ENCODE measurements at regions not wholly inside any gene's neighbourhood (a gene's known extent, or its start where the extent isn't known, plus 50 kb on each side); places are given as distances from the start of the nearest gene placed in this dataset.

DNA sequence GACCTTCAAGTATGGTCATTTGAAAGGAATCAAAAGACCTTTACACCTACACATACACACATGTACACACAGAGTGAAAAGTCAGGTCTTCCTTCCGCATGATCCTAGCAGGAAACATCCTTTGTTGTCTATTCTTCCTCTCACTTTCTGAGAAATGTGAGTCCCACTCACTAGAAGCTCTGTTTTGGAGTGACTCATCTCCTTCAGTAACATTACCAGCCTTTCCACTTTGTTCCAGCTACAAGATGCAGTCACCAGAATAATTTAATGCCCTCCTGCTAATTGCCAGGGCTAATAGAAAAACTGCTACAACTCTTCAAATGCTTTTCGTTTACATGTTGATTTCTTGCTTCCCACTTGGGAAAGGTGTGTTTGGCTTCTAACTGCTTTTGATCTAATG lies 417.3 kb downstream of the RASEF start:
- DNase-seq (ENCODE audit: low read depth) = no peak
- TF ChIP-seq, protein P1, sequence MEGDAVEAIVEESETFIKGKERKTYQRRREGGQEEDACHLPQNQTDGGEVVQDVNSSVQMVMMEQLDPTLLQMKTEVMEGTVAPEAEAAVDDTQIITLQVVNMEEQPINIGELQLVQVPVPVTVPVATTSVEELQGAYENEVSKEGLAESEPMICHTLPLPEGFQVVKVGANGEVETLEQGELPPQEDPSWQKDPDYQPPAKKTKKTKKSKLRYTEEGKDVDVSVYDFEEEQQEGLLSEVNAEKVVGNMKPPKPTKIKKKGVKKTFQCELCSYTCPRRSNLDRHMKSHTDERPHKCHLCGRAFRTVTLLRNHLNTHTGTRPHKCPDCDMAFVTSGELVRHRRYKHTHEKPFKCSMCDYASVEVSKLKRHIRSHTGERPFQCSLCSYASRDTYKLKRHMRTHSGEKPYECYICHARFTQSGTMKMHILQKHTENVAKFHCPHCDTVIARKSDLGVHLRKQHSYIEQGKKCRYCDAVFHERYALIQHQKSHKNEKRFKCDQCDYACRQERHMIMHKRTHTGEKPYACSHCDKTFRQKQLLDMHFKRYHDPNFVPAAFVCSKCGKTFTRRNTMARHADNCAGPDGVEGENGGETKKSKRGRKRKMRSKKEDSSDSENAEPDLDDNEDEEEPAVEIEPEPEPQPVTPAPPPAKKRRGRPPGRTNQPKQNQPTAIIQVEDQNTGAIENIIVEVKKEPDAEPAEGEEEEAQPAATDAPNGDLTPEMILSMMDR (IDR thresholded peaks at IDR 0.05; ENCODE audit: control insufficient read depth, extremely low read depth, insufficient read depth) = no peak

DNA sequence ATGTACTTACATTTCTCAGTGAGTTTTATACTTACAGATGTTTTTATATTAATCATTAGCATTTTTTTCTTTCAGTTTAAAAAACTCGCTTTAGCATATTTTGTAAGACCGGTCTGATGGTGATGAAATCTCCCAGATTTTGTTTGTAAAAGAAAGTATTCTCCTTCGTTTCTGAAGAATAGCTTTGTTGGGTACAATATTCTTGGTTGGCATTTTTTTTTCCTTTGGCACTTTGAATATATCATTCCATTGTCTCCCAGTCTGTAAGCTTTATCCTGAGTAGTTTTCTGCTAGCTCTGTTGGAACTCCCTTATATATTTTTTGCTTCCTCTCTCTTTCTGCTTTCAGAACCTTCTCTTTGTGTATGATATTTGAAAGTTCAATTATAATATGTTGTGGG lies 412.6 kb downstream of the RASEF start:
- DNase-seq (ENCODE audit: low read depth) = no peak
- TF ChIP-seq, protein P1 (IDR thresholded peaks at IDR 0.05; ENCODE audit: control insufficient read depth, extremely low read depth, insufficient read depth) = no peak
- no peak overlapping the region for H3K4me3 ChIP-seq (ENCODE audit: low read depth, low read length)

More for the DNA sequence above, 417.3 kb downstream of the RASEF start:
- no peak overlapping the region for H3K4me3 ChIP-seq (ENCODE audit: low read depth, low read length)

DNA sequence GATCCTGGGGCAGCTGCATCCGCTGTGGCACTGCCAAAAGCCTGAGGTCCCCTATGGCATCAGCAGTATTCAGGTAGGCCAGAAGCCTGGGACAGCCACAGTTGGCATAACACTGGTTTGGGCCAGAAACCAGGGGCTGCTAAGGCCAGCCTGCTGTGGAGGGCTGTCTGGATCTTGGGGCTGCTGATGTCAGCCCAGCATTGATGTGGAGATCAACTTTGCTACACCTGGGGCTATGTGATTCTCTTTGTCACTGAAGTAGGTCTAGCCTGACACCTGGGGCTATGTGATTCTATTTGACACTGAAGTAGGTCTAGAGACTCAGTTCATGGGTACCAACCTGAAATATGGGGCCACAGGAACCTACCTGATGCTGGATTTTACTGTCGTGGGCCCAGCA lies 411.5 kb downstream of the RASEF start:
- TF ChIP-seq, protein P1 (IDR thresholded peaks at IDR 0.05; ENCODE audit: control insufficient read depth, extremely low read depth, insufficient read depth) = no peak
- H3K4me3 ChIP-seq (ENCODE audit: low read depth, low read length) = no peak overlapping the region
- no peak for DNase-seq (ENCODE audit: low read depth)

DNA sequence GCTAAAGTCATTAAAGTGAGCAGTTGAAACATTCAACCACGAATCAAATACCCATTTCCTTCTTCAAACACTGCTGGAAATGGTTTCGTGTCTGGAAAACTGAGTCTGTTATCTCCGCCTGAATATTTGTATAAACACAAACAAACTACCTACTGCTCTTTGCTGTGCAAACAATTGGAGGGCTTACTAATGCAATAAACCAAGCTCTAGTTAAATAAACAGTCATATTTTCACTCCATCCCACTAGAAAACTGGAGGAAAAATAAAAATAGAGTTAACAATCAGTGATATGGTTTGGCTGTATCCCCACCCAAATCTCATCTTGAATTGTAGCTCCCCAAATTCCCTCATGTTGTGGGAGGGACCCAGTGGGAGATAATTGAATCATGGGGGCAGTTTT lies 397.6 kb downstream of the RASEF start:
- H3K4me3 ChIP-seq (ENCODE audit: low read depth, low read length) = no peak overlapping the region
- DNase-seq (ENCODE audit: low read depth) = peak; percentile 74
- TF ChIP-seq, protein P1 (IDR thresholded peaks at IDR 0.05; ENCODE audit: control insufficient read depth, extremely low read depth, insufficient read depth) = no peak

DNA sequence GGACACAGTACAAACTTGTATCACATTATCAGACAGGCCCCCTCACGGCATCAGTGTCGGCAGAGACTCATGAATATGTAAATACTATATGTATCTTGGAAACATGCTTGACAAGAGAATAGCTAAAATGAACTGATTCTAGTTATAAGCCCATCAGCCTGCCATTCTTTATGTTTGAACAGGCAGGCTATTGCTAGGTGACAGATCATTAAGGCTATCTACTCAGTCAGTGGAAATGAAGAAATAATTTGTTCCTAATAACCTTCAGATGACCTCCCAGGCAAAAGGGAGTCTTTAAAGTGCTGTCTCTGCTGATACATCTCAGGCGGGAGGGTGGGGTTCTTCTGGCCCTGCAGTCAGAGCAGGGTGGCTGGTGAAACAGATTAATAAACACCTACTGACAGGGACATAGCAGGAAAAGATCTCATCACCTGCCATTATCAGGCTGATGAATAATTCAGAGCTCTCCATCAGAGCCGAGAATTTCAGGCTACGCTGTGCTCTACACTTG lies 394.2 kb downstream of the RASEF start:
- H3K4me3 ChIP-seq (ENCODE audit: low read depth, low read length) = no peak overlapping the region
- TF ChIP-seq, protein P1 (IDR thresholded peaks at IDR 0.05; ENCODE audit: control insufficient read depth, extremely low read depth, insufficient read depth) = no peak
- no peak for DNase-seq (ENCODE audit: low read depth)

DNA sequence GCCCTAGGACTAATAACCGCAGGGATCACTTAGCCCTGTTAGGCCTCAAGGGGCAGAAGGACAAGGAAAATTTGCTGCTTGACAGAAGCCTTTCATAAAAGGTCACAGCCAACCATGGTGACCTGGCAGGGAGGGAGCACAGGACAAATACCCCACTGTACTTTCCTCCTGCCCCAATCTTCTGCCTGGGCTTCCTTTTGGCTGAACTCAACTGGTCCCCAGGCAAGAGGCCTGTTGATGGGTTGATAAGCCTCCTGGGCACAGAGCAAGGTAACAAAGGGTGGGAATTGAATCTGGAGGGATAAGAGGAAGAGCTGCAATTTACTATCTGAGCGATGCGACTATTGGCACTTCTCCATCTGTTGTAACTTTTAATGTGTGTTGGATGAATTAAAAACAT lies 392.9 kb downstream of the RASEF start:
- no peak overlapping the region for H3K4me3 ChIP-seq (ENCODE audit: low read depth, low read length)
- TF ChIP-seq, protein P1 (IDR thresholded peaks at IDR 0.05; ENCODE audit: control insufficient read depth, extremely low read depth, insufficient read depth) = no peak
- no peak for DNase-seq (ENCODE audit: low read depth)

DNA sequence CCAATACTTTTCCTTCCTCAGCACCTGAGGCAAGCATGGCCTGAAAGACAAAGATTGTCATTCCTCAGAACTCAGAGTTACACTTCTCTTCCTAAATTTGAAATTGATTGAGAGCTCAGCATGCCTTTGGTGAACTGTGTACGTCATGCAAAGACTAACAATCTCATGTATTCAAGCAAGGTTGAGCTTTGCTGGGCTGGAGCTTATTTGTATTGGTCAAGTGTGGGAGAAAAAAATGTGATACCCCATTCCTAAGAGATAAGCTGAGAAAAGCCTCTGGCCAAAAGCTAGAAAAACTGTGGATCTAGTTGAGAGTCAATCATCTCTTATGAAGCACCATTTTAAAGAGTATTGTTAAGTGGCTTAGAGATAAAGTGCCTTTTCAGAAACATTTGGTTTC lies 392.2 kb downstream of the RASEF start:
- DNase-seq (ENCODE audit: low read depth) = no peak
- H3K4me3 ChIP-seq (ENCODE audit: low read depth, low read length) = no peak overlapping the region
- TF ChIP-seq, protein P1 (IDR thresholded peaks at IDR 0.05; ENCODE audit: control insufficient read depth, extremely low read depth, insufficient read depth) = no peak
